ENCODE measurements at regions not wholly inside any gene's neighbourhood (a gene's known extent, or its start where the extent isn't known, plus 50 kb on each side); places are given as distances from the start of the nearest gene placed in this dataset.

- TF ChIP-seq CTCF (IDR thresholded peaks at IDR 0.05) (no peak), POLR2AphosphoS5 (IDR thresholded peaks at IDR 0.05) (no peak)
These were observed 277.6 kb downstream of the SMARCA2 start for GRCh38 chr9:2292733-2293132.

Measured in upper lobe of left lung (tissue), 4 donors.